ENCODE measurements at regions not wholly inside any gene's neighbourhood (a gene's known extent, or its start where the extent isn't known, plus 50 kb on each side); places are given as distances from the start of the nearest gene placed in this dataset.

- dilution Hi-C loops (cut with MboI; ENCODE audit: extremely low pct_ligation_motif_present, low sequenced_read_pairs) (no loop called here), intact Hi-C loops (cut with micrococcal nuclease) (no loop called here)
- FAIRE-seq (no peak), DNase-seq (ENCODE audit: low read depth, low spot score) (no peak)
- no peaks in the 10 kb centered on the region for H4K20me1 ChIP-seq (replicated peaks; ENCODE audit: control insufficient read depth, extremely low read depth, insufficient read depth, low read length)
- BruUV-seq (replicated peaks): no TSS peak
- no peaks in the 10 kb centered on the region for H3K36me3 ChIP-seq (ENCODE audit: control insufficient read depth in 2 of 2, extremely low read depth in 1 of 2, insufficient read depth in 2 of 2, low read length in 2 of 2)
- ChIA-PET CTCF (no interaction called here), POLR2A (no interaction called here)
- no peak overlapping the region for H3K27ac ChIP-seq (ENCODE audit: insufficient read depth, low read depth, low read length)
- no peaks in the 10 kb centered on the region for H3K9me1 ChIP-seq (replicated peaks; ENCODE audit: control insufficient read depth, extremely low read depth, insufficient read depth, low read length)
- no peaks in the 10 kb centered on the region for H3K9me3 ChIP-seq (replicated peaks; ENCODE audit: control insufficient read depth, insufficient read depth, low read length)
- H3K27me3 ChIP-seq (ENCODE audit: control insufficient read depth in 2 of 2, insufficient read depth in 2 of 2, low read length in 2 of 2): no peaks in the 10 kb centered on the region
- H3K4me3 ChIP-seq (replicated peaks in 1 of 3; ENCODE audit: insufficient read depth in 1 of 3, low read depth in 1 of 3, low read length in 3 of 3): no peak overlapping the region
- H3K4me1 ChIP-seq (ENCODE audit: control insufficient read depth, extremely low read depth, insufficient read depth, low read length): no peaks in the 10 kb centered on the region
- TF ChIP-seq POLR2AphosphoS5 (IDR thresholded peaks at IDR 0.05; ENCODE audit: insufficient read depth, low read depth, low read length) (no peak), POLR2A (IDR thresholded peaks at IDR 0.05; ENCODE audit: low read depth, low read length) (no peak), CTCF (IDR thresholded peaks at IDR 0.05; ENCODE audit: extremely low read depth in 1 of 2, insufficient read depth in 1 of 2, low read depth in 1 of 2, low read length in 2 of 2) (no peak), MYC (IDR thresholded peaks at IDR 0.05; ENCODE audit: low read depth, low read length) (no peak)
- H3K4me2 ChIP-seq (ENCODE audit: insufficient read depth, low read length): no peak overlapping the region
- no peak overlapping the region for H2AFZ ChIP-seq (ENCODE audit: low read depth, low read length)
- no peak overlapping the region for H3K9ac ChIP-seq (replicated peaks; ENCODE audit: extremely low read depth, insufficient read depth, low read length)
- H3K79me2 ChIP-seq (ENCODE audit: control insufficient read depth, insufficient read depth, low read length): no peaks in the 10 kb centered on the region
Measured at GRCh38 chr2:139480161-139480650, 700.0 kb upstream of the NXPH2 start.

GRCh38 chr2:139478165-139478914 lies 698.1 kb upstream of the NXPH2 start:
- ChIA-PET CTCF (no interaction called here), POLR2A (no interaction called here)
- intact Hi-C loops (cut with micrococcal nuclease) (no loop called here), dilution Hi-C loops (cut with MboI; ENCODE audit: extremely low pct_ligation_motif_present, low sequenced_read_pairs) (no loop called here)
- no peak for DNase-seq (ENCODE audit: low read depth, low spot score)
- no peaks in the 10 kb centered on the region for H3K36me3 ChIP-seq (ENCODE audit: control insufficient read depth in 2 of 2, extremely low read depth in 1 of 2, insufficient read depth in 2 of 2, low read length in 2 of 2)
- H3K9me3 ChIP-seq (replicated peaks; ENCODE audit: control insufficient read depth, insufficient read depth, low read length): peaks cover 2% of the 10 kb centered on the region
- no peaks in the 10 kb centered on the region for H4K20me1 ChIP-seq (replicated peaks; ENCODE audit: control insufficient read depth, extremely low read depth, insufficient read depth, low read length)
- no peak overlapping the region for H3K4me3 ChIP-seq (replicated peaks in 1 of 3; ENCODE audit: insufficient read depth in 1 of 3, low read depth in 1 of 3, low read length in 3 of 3)
- H3K27me3 ChIP-seq (ENCODE audit: control insufficient read depth in 2 of 2, insufficient read depth in 2 of 2, low read length in 2 of 2): no peaks in the 10 kb centered on the region
- no peaks in the 10 kb centered on the region for H3K9me1 ChIP-seq (replicated peaks; ENCODE audit: control insufficient read depth, extremely low read depth, insufficient read depth, low read length)
- H3K4me2 ChIP-seq (ENCODE audit: insufficient read depth, low read length): no peak overlapping the region
- no TSS peak for BruUV-seq (replicated peaks)
- no peaks in the 10 kb centered on the region for H3K4me1 ChIP-seq (ENCODE audit: control insufficient read depth, extremely low read depth, insufficient read depth, low read length)
- no peak overlapping the region for H3K9ac ChIP-seq (replicated peaks; ENCODE audit: extremely low read depth, insufficient read depth, low read length)
- no peak for FAIRE-seq
- TF ChIP-seq JUN (IDR thresholded peaks at IDR 0.05; ENCODE audit: borderline replicate concordance, insufficient read depth, insufficient read length, low read depth) (no peak), POLR2AphosphoS5 (IDR thresholded peaks at IDR 0.05; ENCODE audit: insufficient read depth, low read depth, low read length) (no peak), MYC (IDR thresholded peaks at IDR 0.05; ENCODE audit: low read depth, low read length) (no peak), MAX (IDR thresholded peaks at IDR 0.05; ENCODE audit: insufficient read depth, insufficient read length) (no peak), FOS (IDR thresholded peaks at IDR 0.05; ENCODE audit: borderline replicate concordance, insufficient read depth, low read length) (no peak), EZH2 (IDR thresholded peaks at IDR 0.05; ENCODE audit: borderline replicate concordance, low read depth, low read length, severe bottlenecking) (no peak), GATA2 (IDR thresholded peaks at IDR 0.05; ENCODE audit: insufficient read depth, insufficient read length, low read depth, low read length) (no peak), CTCF (IDR thresholded peaks at IDR 0.05; ENCODE audit: extremely low read depth in 1 of 2, insufficient read depth in 1 of 2, low read depth in 1 of 2, low read length in 2 of 2) (no peak), POLR2A (IDR thresholded peaks at IDR 0.05; ENCODE audit: low read depth, low read length) (no peak)
- H2AFZ ChIP-seq (ENCODE audit: low read depth, low read length): no peak overlapping the region
- H3K79me2 ChIP-seq (ENCODE audit: control insufficient read depth, insufficient read depth, low read length): no peaks in the 10 kb centered on the region
- no peak overlapping the region for H3K27ac ChIP-seq (ENCODE audit: insufficient read depth, low read depth, low read length)
